H1 (cell line): ENCODE measurements at regions not wholly inside any gene's neighbourhood (a gene's known extent, or its start where the extent isn't known, plus 50 kb on each side); places are given as distances from the start of the nearest gene placed in this dataset.

ENCODE experiments used
- CHD7 ChIP-seq: fragments of 300-600 bp; sonication (generic); IDR thresholded peaks from 2 replicates; pipeline ENCODE4 v1.7.1; 2012; ENCODE audit warnings: low read length, moderate library complexity, mild to moderate bottlenecking, inconsistent platforms; ENCODE audit not compliant: insufficient replicate concordance
- CTCF ChIP-seq, 3 experiments: IDR thresholded peaks; 1 replicate in 2 of 3; 2 replicates in 1 of 3; pipeline versions ENCODE4 v1.5.1 to v1.6.1; 2011; ENCODE audit warnings: low read length in 3 of 3, mild to moderate bottlenecking in 3 of 3, inconsistent platforms in 2 of 3, low read depth in 1 of 3, moderate library complexity in 1 of 3; ENCODE audit not compliant: insufficient read depth in 1 of 3; ENCODE audit errors: control extremely low read depth in 1 of 3
- RAD21 ChIP-seq, 2 experiments: IDR thresholded peaks in 1 of 2; conservative IDR thresholded peaks in 1 of 2; 2 replicates each; pipeline ENCODE4 v1.6.1; 2011; ENCODE audit warnings: low read depth in 2 of 2, low read length in 2 of 2, improper control_type of control experiment in 1 of 2, inconsistent platforms in 1 of 2, mild to moderate bottlenecking in 1 of 2, moderate library complexity in 1 of 2
- SAP30 ChIP-seq: fragments of 300-600 bp; sonication (generic); IDR thresholded peaks from 2 replicates; pipeline ENCODE4 v1.7.1; 2012; ENCODE audit warnings: low read length, moderate library complexity, mild to moderate bottlenecking, inconsistent platforms; ENCODE audit not compliant: insufficient read depth, insufficient replicate concordance
- YY1 ChIP-seq: IDR thresholded peaks from 2 replicates; pipeline ENCODE4 v1.6.1; 2011; ENCODE audit warnings: low read depth, mild to moderate bottlenecking, low read length

- no peak for TF ChIP-seq CHD7
- no peak for TF ChIP-seq SAP30
- TF ChIP-seq RAD21 (IDR thresholded peaks at IDR 0.05 in 1 of 2, conservative IDR thresholded peaks at IDR 0.05 in 1 of 2; ENCODE audit: low read depth in 2 of 2, low read length in 2 of 2): peak; percentile 66 to 72
- TF ChIP-seq CTCF (IDR thresholded peaks at IDR 0.05; ENCODE audit: control extremely low read depth in 1 of 3, insufficient read depth in 1 of 3, low read depth in 1 of 3, low read length in 3 of 3): peak in 2 of 3 experiments; percentile 21 to 31; a peak in 2 of 4 replicates
- no peak for TF ChIP-seq YY1
- TF ChIP-seq, all 59 proteins: peak for 3
Observed at GRCh38 chr3:78204977-78205376, 1165.1 kb downstream of the ROBO2 start (continued).
